HEK293 (cell line): ENCODE measurements at regions not wholly inside any gene's neighbourhood (a gene's known extent, or its start where the extent isn't known, plus 50 kb on each side); places are given as distances from the start of the nearest gene placed in this dataset.

Source experiments
- CTCF ChIA-PET: fragments of 350-600 bp; formaldehyde crosslinking; extraction: SDS; loops from one replicate; lab custom pipeline; 2021; ENCODE audit warnings: antibody characterized with exemption; lab: Yijun Ruan, JAX
- POLR2A ChIA-PET: fragments of 300-600 bp; formaldehyde crosslinking; extraction: SDS; loops from one replicate; lab custom pipeline; 2020; ENCODE audit warnings: antibody characterized with exemption, inconsistent platforms; lab: Yijun Ruan, JAX
- H3K27ac ChIP-seq: fragments of 200-500 bp; sonication (Bioruptor generic); 2 replicates; pipeline ENCODE4 v1.5.1; 2014; ENCODE audit warnings: low read depth, low read length, control low read depth, inconsistent platforms; ENCODE audit errors: extremely low read depth
- H3K36me3 ChIP-seq, 2 experiments: fragments of 200-500 bp in 1 of 2; sonication (Bioruptor generic) in 1 of 2; 1 replicate in 1 of 2; 2 replicates in 1 of 2; pipeline ENCODE4 v1.5.1; 2014 to 2017; ENCODE audit warnings: inconsistent platforms in 2 of 2, low read length in 2 of 2; ENCODE audit not compliant: control insufficient read depth in 2 of 2, insufficient read depth in 1 of 2
- H3K4me1 ChIP-seq: fragments of 200-500 bp; sonication (Bioruptor generic); 2 replicates; pipeline ENCODE4 v1.5.1; 2014; ENCODE audit warnings: mild to moderate bottlenecking, low read length, inconsistent platforms; ENCODE audit not compliant: control insufficient read depth, insufficient read depth
- H3K4me3 ChIP-seq: 2 replicates; pipeline ENCODE4 v1.5.1; 2011; ENCODE audit warnings: low read depth, mild to moderate bottlenecking, control low read depth, low read length, moderate library complexity
- H3K9me3 ChIP-seq: fragments of 200-500 bp; sonication (Bioruptor generic); 2 replicates; pipeline ENCODE4 v1.5.1; 2014; ENCODE audit warnings: low read depth, low read length, inconsistent platforms; ENCODE audit not compliant: control insufficient read depth, insufficient read depth
- KLF16 ChIP-seq: fragments of 450-650 bp; formaldehyde crosslinking; IDR thresholded peaks from 2 replicates; pipeline ENCODE4 v1.5.1; 2017; ENCODE audit warnings: missing biosample characterization, missing genetic modification characterization
- REPIN1 ChIP-seq: fragments of 450-650 bp; formaldehyde crosslinking; IDR thresholded peaks from 2 replicates; pipeline ENCODE4 v1.5.1; 2017; ENCODE audit warnings: missing biosample characterization, missing genetic modification characterization, low read depth
- SETDB1 ChIP-seq: IDR thresholded peaks from one replicate; pipeline ENCODE4 v1.6.1; 2017; ENCODE audit warnings: mild to moderate bottlenecking, low read length, moderate library complexity, mixed read lengths; ENCODE audit not compliant: insufficient read length
- SP3 ChIP-seq: fragments of 450-650 bp; formaldehyde crosslinking; IDR thresholded peaks from 2 replicates; pipeline ENCODE4 v1.5.1; 2016; ENCODE audit warnings: missing biosample characterization, missing genetic modification characterization
- YY1 ChIP-seq: fragments of 450-650 bp; formaldehyde crosslinking; IDR thresholded peaks from 2 replicates; pipeline ENCODE4 v1.5.1; 2018; ENCODE audit warnings: missing biosample characterization, missing genetic modification characterization
- ZBTB17 ChIP-seq: fragments of 450-650 bp; formaldehyde crosslinking; IDR thresholded peaks from 2 replicates; pipeline ENCODE4 v1.5.1; 2016; ENCODE audit warnings: missing biosample characterization, missing genetic modification characterization
- ZNF175 ChIP-seq: fragments of 450-650 bp; formaldehyde crosslinking; IDR thresholded peaks from 2 replicates; pipeline ENCODE4 v1.5.1; 2016; ENCODE audit warnings: missing biosample characterization, missing genetic modification characterization
- ZNF2 ChIP-seq: fragments of 450-650 bp; formaldehyde crosslinking; IDR thresholded peaks from 2 replicates; pipeline ENCODE4 v1.5.1; 2016; ENCODE audit warnings: missing biosample characterization, missing genetic modification characterization
- ZNF214 ChIP-seq: fragments of 450-650 bp; formaldehyde crosslinking; IDR thresholded peaks from 2 replicates; pipeline ENCODE4 v1.5.1; 2017; ENCODE audit warnings: missing biosample characterization, mild to moderate bottlenecking, missing genetic modification characterization, borderline replicate concordance
- ZNF529 ChIP-seq: fragments of 450-650 bp; formaldehyde crosslinking; IDR thresholded peaks from 2 replicates; pipeline ENCODE4 v1.5.1; 2017; ENCODE audit warnings: missing genetic modification characterization, missing biosample characterization; ENCODE audit not compliant: insufficient replicate concordance
- ZNF530 ChIP-seq: fragments of 450-650 bp; formaldehyde crosslinking; IDR thresholded peaks from 2 replicates; pipeline ENCODE4 v1.5.1; 2016; ENCODE audit warnings: low read depth, missing biosample characterization, missing genetic modification characterization
- ZNF610 ChIP-seq: fragments of 450-650 bp; formaldehyde crosslinking; IDR thresholded peaks from 2 replicates; pipeline ENCODE4 v1.5.1; 2016; ENCODE audit warnings: missing biosample characterization, missing genetic modification characterization, borderline replicate concordance
- ZNF624 ChIP-seq: fragments of 450-650 bp; formaldehyde crosslinking; IDR thresholded peaks from 2 replicates; pipeline ENCODE4 v1.5.1; 2017; ENCODE audit warnings: missing biosample characterization, missing genetic modification characterization
- ZNF658 ChIP-seq: fragments of 450-650 bp; formaldehyde crosslinking; IDR thresholded peaks from 2 replicates; pipeline ENCODE4; 2016; ENCODE audit warnings: missing biosample characterization, missing genetic modification characterization
- ZNF76 ChIP-seq: fragments of 450-650 bp; formaldehyde crosslinking; IDR thresholded peaks from 2 replicates; pipeline ENCODE4; 2016; ENCODE audit warnings: low read depth, missing biosample characterization, missing genetic modification characterization, borderline replicate concordance
- ZNF768 ChIP-seq: fragments of 450-650 bp; formaldehyde crosslinking; IDR thresholded peaks from 2 replicates; pipeline ENCODE4 v1.5.1; 2018; ENCODE audit warnings: missing biosample characterization, mild to moderate bottlenecking, missing genetic modification characterization
- ZNF785 ChIP-seq: fragments of 450-650 bp; formaldehyde crosslinking; IDR thresholded peaks from 2 replicates; pipeline ENCODE4 v1.5.1; 2016; ENCODE audit warnings: missing biosample characterization, missing genetic modification characterization
- TF ChIP-seq, protein P1 (sequence below): fragments of 450-650 bp; formaldehyde crosslinking; IDR thresholded peaks from 2 replicates; pipeline ENCODE4 v1.5.1; 2016; ENCODE audit warnings: missing biosample characterization, missing genetic modification characterization
- TF ChIP-seq, protein P2 (sequence below): fragments of 450-650 bp; formaldehyde crosslinking; IDR thresholded peaks from 2 replicates; pipeline ENCODE4 v1.5.1; 2016; ENCODE audit warnings: missing biosample characterization, missing genetic modification characterization
- TF ChIP-seq, protein P3 (sequence below): fragments of 450-650 bp; formaldehyde crosslinking; IDR thresholded peaks from 2 replicates; pipeline ENCODE4 v1.5.1; 2016; ENCODE audit warnings: missing biosample characterization, missing genetic modification characterization
- TF ChIP-seq, protein P4 (sequence below): fragments of 450-650 bp; formaldehyde crosslinking; IDR thresholded peaks from 2 replicates; pipeline ENCODE4 v1.5.1; 2016; ENCODE audit warnings: missing biosample characterization, missing genetic modification characterization

DNA sequence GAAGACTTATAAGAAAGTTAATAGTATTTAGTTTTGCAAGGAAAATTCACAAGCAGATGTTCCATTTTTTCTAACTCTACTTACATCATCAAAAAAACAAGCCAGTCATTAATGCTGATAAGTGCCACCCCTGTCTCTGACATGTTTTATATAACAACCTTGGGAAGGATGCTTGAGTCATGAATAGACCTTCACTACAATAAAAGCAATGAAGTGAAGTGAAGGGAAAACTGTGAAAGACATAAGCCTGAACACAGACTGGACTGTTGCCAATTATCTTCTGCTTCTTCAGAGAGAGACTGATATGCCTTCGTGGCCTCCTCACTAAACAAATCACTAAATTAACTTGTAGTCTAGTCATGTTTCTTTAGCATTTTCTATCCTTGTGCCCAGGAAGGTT is 353.2 kb downstream of the PDHA2 start (continued):
- TF ChIP-seq, protein P1, sequence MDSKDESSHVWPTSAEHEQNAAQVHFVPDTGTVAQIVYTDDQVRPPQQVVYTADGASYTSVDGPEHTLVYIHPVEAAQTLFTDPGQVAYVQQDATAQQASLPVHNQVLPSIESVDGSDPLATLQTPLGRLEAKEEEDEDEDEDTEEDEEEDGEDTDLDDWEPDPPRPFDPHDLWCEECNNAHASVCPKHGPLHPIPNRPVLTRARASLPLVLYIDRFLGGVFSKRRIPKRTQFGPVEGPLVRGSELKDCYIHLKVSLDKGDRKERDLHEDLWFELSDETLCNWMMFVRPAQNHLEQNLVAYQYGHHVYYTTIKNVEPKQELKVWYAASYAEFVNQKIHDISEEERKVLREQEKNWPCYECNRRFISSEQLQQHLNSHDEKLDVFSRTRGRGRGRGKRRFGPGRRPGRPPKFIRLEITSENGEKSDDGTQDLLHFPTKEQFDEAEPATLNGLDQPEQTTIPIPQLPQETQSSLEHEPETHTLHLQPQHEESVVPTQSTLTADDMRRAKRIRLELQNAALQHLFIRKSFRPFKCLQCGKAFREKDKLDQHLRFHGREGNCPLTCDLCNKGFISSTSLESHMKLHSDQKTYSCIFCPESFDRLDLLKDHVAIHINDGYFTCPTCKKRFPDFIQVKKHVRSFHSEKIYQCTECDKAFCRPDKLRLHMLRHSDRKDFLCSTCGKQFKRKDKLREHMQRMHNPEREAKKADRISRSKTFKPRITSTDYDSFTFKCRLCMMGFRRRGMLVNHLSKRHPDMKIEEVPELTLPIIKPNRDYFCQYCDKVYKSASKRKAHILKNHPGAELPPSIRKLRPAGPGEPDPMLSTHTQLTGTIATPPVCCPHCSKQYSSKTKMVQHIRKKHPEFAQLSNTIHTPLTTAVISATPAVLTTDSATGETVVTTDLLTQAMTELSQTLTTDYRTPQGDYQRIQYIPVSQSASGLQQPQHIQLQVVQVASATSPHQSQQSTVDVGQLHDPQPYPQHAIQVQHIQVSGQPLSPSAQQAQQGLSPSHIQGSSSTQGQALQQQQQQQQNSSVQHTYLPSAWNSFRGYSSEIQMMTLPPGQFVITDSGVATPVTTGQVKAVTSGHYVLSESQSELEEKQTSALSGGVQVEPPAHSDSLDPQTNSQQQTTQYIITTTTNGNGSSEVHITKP (tag by site-specific recombination), result no peak
- TF ChIP-seq ZNF785 (tag by site-specific recombination) (no peak), REPIN1 (tag by site-specific recombination) (no peak), ZNF529 (tag by site-specific recombination) (no peak), ZNF658 (tag by site-specific recombination) (no peak)
- TF ChIP-seq, protein P2, sequence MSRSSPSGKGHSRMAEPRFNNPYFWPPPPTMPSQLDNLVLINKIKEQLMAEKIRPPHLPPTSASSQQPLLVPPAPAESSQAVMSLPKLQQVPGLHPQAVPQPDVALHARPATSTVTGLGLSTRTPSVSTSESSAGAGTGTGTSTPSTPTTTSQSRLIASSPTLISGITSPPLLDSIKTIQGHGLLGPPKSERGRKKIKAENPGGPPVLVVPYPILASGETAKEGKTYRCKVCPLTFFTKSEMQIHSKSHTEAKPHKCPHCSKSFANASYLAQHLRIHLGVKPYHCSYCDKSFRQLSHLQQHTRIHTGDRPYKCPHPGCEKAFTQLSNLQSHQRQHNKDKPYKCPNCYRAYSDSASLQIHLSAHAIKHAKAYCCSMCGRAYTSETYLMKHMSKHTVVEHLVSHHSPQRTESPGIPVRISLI (tag by site-specific recombination), result no peak

DNA sequence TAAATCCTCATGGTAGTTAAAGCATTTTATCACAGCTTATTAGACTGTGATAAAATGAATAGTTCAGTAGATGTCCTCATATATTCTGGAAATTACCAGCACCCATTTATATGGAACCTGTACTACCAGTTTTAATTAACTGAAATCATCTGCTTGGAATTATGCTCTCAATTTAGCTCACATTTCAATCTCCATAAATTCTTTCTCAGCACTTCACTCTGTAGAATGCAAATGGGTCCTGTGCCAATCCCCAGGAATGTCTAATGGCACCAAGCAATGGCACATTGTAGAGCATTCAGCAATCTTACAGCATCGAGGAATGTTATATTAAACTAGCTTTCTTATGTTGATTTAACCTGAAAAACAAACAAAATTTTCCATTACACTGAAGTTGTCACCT is 355.1 kb downstream of the PDHA2 start:
- no peak for TF ChIP-seq YY1
- TF ChIP-seq KLF16 (tag by site-specific recombination), result no peak
- TF ChIP-seq SETDB1, result no peak
- TF ChIP-seq SP3 (tag by site-specific recombination), result no peak
- no peak for TF ChIP-seq ZNF214 (tag by site-specific recombination)
- no peak for TF ChIP-seq ZNF76
- TF ChIP-seq, protein P3, sequence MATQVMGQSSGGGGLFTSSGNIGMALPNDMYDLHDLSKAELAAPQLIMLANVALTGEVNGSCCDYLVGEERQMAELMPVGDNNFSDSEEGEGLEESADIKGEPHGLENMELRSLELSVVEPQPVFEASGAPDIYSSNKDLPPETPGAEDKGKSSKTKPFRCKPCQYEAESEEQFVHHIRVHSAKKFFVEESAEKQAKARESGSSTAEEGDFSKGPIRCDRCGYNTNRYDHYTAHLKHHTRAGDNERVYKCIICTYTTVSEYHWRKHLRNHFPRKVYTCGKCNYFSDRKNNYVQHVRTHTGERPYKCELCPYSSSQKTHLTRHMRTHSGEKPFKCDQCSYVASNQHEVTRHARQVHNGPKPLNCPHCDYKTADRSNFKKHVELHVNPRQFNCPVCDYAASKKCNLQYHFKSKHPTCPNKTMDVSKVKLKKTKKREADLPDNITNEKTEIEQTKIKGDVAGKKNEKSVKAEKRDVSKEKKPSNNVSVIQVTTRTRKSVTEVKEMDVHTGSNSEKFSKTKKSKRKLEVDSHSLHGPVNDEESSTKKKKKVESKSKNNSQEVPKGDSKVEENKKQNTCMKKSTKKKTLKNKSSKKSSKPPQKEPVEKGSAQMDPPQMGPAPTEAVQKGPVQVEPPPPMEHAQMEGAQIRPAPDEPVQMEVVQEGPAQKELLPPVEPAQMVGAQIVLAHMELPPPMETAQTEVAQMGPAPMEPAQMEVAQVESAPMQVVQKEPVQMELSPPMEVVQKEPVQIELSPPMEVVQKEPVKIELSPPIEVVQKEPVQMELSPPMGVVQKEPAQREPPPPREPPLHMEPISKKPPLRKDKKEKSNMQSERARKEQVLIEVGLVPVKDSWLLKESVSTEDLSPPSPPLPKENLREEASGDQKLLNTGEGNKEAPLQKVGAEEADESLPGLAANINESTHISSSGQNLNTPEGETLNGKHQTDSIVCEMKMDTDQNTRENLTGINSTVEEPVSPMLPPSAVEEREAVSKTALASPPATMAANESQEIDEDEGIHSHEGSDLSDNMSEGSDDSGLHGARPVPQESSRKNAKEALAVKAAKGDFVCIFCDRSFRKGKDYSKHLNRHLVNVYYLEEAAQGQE (tag by site-specific recombination), result no peak
- no peak for TF ChIP-seq ZNF175 (tag by site-specific recombination)
- no peak for TF ChIP-seq ZNF530 (tag by site-specific recombination)
- TF ChIP-seq, protein P4, sequence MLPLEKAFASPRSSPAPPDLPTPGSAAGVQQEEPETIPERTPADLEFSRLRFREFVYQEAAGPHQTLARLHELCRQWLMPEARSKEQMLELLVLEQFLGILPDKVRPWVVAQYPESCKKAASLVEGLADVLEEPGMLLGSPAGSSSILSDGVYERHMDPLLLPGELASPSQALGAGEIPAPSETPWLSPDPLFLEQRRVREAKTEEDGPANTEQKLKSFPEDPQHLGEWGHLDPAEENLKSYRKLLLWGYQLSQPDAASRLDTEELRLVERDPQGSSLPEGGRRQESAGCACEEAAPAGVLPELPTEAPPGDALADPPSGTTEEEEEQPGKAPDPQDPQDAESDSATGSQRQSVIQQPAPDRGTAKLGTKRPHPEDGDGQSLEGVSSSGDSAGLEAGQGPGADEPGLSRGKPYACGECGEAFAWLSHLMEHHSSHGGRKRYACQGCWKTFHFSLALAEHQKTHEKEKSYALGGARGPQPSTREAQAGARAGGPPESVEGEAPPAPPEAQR (tag by site-specific recombination), result no peak
- no peak for TF ChIP-seq ZNF768 (tag by site-specific recombination)
- TF ChIP-seq ZNF624 (tag by site-specific recombination), result no peak
- no peak for TF ChIP-seq ZNF2 (tag by site-specific recombination)
- TF ChIP-seq ZNF610 (tag by site-specific recombination), result no peak
- no peak for TF ChIP-seq ZBTB17 (tag by site-specific recombination)
- Histone ChIP-seq H3K4me3 (no peak overlapping the region), H3K36me3 (no peaks in the 10 kb centered on the region), H3K9me3 (no peaks in the 10 kb centered on the region), H3K27ac (no peak overlapping the region), H3K4me1 (no peaks in the 10 kb centered on the region)
- ChIA-PET CTCF (no interaction called here), POLR2A (no interaction called here)
